ENCODE measurements at regions not wholly inside any gene's neighbourhood (a gene's known extent, or its start where the extent isn't known, plus 50 kb on each side); places are given as distances from the start of the nearest gene placed in this dataset.

DNA sequence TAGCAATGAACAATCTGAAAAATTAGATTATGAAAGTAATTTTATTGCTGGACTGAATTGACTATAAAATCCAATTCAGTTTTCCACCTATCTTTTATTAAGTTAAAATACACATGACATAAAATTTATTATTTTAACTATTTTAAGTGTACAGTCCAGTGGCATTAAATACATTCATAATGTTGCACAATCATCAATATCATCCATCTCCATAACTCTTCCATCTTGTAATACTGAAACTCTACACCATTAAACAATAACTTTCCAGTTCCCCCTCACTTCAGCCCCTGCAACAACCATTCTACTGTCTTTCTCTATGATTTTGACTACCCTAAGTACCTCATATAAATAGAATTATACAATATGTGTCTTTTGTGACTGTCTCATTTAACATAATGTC is 200.6 kb upstream of the ITGA1 start:
- no peak for TF ChIP-seq GABPA (IDR thresholded peaks at IDR 0.05; ENCODE audit: low read depth)
- TF ChIP-seq EZH2 (IDR thresholded peaks at IDR 0.05; ENCODE audit: borderline replicate concordance, control insufficient read depth, low read depth, low read length), result no peak
- no peak for TF ChIP-seq NBN (IDR thresholded peaks at IDR 0.05)
- TF ChIP-seq EP300 (IDR thresholded peaks at IDR 0.05; ENCODE audit: borderline replicate concordance in 1 of 2, control insufficient read depth in 1 of 2, low read depth in 2 of 2, low read length in 2 of 2), result no peak
